ENCODE measurements at regions not wholly inside any gene's neighbourhood (a gene's known extent, or its start where the extent isn't known, plus 50 kb on each side); places are given as distances from the start of the nearest gene placed in this dataset.
A peak's percentile ranks its signal among the peaks of the same experiment; 100 is the strongest.

- Histone ChIP-seq H3K27me3 (no peaks in the 10 kb centered on the region), H3K4me1 (peaks cover 0 to 84% (median 69%) of the 10 kb centered on the region in 4 donors), H3K4me3 (no peak overlapping the region), H3K9me3 (no peaks in the 10 kb centered on the region), H3K36me3 (no peaks in the 10 kb centered on the region), H3K27ac (peak overlapping the region; percentile 64 to 90 (median 82))
- TF ChIP-seq CTCF (IDR thresholded peaks at IDR 0.05) (no peak), EP300 (IDR thresholded peaks at IDR 0.05) (peak in 1 of 4 donors; percentile 41), POLR2AphosphoS5 (IDR thresholded peaks at IDR 0.05) (peak in 2 of 4 donors; percentile 1 to 70)
- DNase-seq: peak; percentile 74
- intact Hi-C loops (cut with DNase I): no loop called here
- 57 to 80% methylated on average over 15 of the region's 15 CpGs for WGBS, 2 donors
Measured at GRCh38 chr13:44309794-44310757, 63.5 kb upstream of the SERP2 start.

GRCh38 chr13:44311011-44311780 is 62.4 kb upstream of the SERP2 start:
- no peaks in the 10 kb centered on the region for H3K36me3 ChIP-seq
- no peaks in the 10 kb centered on the region for H3K9me3 ChIP-seq
- 74 to 75% methylated on average over 8 of the region's 8 CpGs for WGBS, 2 donors
- intact Hi-C loops (cut with DNase I): no loop called here
- H3K27me3 ChIP-seq: no peaks in the 10 kb centered on the region
- TF ChIP-seq CTCF (IDR thresholded peaks at IDR 0.05): no peak
- TF ChIP-seq POLR2A (IDR thresholded peaks at IDR 0.05): no peak
- peak in 3 of 4 donors; percentile 17 to 68 (median 34) for TF ChIP-seq EP300 (IDR thresholded peaks at IDR 0.05)
- peak in 3 of 4 donors; percentile 49 to 65 (median 57) for TF ChIP-seq POLR2AphosphoS5 (IDR thresholded peaks at IDR 0.05)
- no peak overlapping the region for H3K4me3 ChIP-seq
- H3K27ac ChIP-seq: peak overlapping the region; percentile 64 to 90 (median 82)
- peaks cover 0 to 73% (median 58%) of the 10 kb centered on the region in 4 donors for H3K4me1 ChIP-seq
- peak; percentile 85 for DNase-seq

GRCh38 chr13:44312131-44312530 is 61.5 kb upstream of the SERP2 start:
- H3K9me3 ChIP-seq: no peaks in the 10 kb centered on the region
- no peak for DNase-seq
- H3K27me3 ChIP-seq: no peaks in the 10 kb centered on the region
- H3K4me3 ChIP-seq: no peak overlapping the region
- H3K4me1 ChIP-seq: peaks cover 0 to 69% (median 52%) of the 10 kb centered on the region in 4 donors
- no peaks in the 10 kb centered on the region for H3K36me3 ChIP-seq
- intact Hi-C loops (cut with DNase I): no loop called here
- WGBS, 2 donors: 94 to 97% methylated on average over 3 of the region's 3 CpGs
- peak overlapping the region in 3 of 4 donors; percentile 76 to 90 (median 89) for H3K27ac ChIP-seq
- TF ChIP-seq POLR2A (IDR thresholded peaks at IDR 0.05) (no peak), EP300 (IDR thresholded peaks at IDR 0.05) (no peak), POLR2AphosphoS5 (IDR thresholded peaks at IDR 0.05) (no peak), CTCF (IDR thresholded peaks at IDR 0.05) (no peak)

GRCh38 chr13:44312834-44313551 is 60.6 kb upstream of the SERP2 start:
- intact Hi-C loops (cut with DNase I): no loop called here
- no peak for TF ChIP-seq POLR2AphosphoS5 (IDR thresholded peaks at IDR 0.05)
- TF ChIP-seq CTCF (IDR thresholded peaks at IDR 0.05): no peak
- no peak for TF ChIP-seq POLR2A (IDR thresholded peaks at IDR 0.05)
- no peak for TF ChIP-seq EP300 (IDR thresholded peaks at IDR 0.05)
- Histone ChIP-seq H3K27me3 (no peaks in the 10 kb centered on the region), H3K4me3 (no peak overlapping the region), H3K4me1 (peaks cover 0 to 69% (median 51%) of the 10 kb centered on the region in 4 donors), H3K36me3 (no peaks in the 10 kb centered on the region), H3K9me3 (no peaks in the 10 kb centered on the region), H3K27ac (peak overlapping the region in 3 of 4 donors; percentile 42 to 90 (median 50))
- DNase-seq: no peak
- 66 to 79% methylated on average over 2 of the region's 2 CpGs for WGBS, 2 donors

All from sigmoid colon (tissue), 6 donors.